Osteoblast (primary cell): ENCODE measurements at regions not wholly inside any gene's neighbourhood (a gene's known extent, or its start where the extent isn't known, plus 50 kb on each side); places are given as distances from the start of the nearest gene placed in this dataset.

Experiments used
- DNase-seq: peaks from one replicate; pipeline ENCODE4 v3.0.0; 2011; ENCODE audit warnings: low spot score, mixed read lengths; ENCODE audit not compliant: insufficient read length; ENCODE audit errors: missing footprints
- H2AFZ ChIP-seq: 2 replicates; pipeline ENCODE4 v1.6.0; 2011; ENCODE audit warnings: mild to moderate bottlenecking, low read length
- H3K27ac ChIP-seq: 2 replicates; pipeline ENCODE4 v1.5.1; 2011; ENCODE audit warnings: mild to moderate bottlenecking, low read depth, low read length, moderate library complexity
- H3K27me3 ChIP-seq: 2 replicates; pipeline ENCODE4 v1.6.0; 2012; ENCODE audit warnings: mild to moderate bottlenecking, control low read depth, inconsistent platforms, low read length, moderate library complexity; ENCODE audit not compliant: insufficient read depth
- H3K36me3 ChIP-seq: 2 replicates; pipeline ENCODE4 v1.5.1; 2011; ENCODE audit warnings: mild to moderate bottlenecking, low read length, control low read depth, moderate library complexity; ENCODE audit not compliant: insufficient read depth
- H3K4me1 ChIP-seq: 2 replicates; pipeline ENCODE4 v1.5.1; 2011; ENCODE audit warnings: mild to moderate bottlenecking, low read length, control low read depth, moderate library complexity; ENCODE audit not compliant: insufficient read depth
- H3K4me2 ChIP-seq: 2 replicates; pipeline ENCODE4 v1.6.0; 2011; ENCODE audit warnings: mild to moderate bottlenecking, low read length; ENCODE audit not compliant: insufficient read depth
- H3K4me3 ChIP-seq: fragments of 200-600 bp; sonication (generic); 3 replicates; pipeline ENCODE4 v1.5.1; 2012; ENCODE audit warnings: mild to moderate bottlenecking, low read length, inconsistent platforms; ENCODE audit not compliant: insufficient read depth
- H3K79me2 ChIP-seq: 2 replicates; pipeline ENCODE4 v1.6.0; 2012; ENCODE audit warnings: mild to moderate bottlenecking, low read length, control low read depth, inconsistent platforms; ENCODE audit not compliant: insufficient read depth
- H3K9me3 ChIP-seq: 2 replicates; pipeline ENCODE4 v1.5.1; 2011; ENCODE audit warnings: low read depth, low read length, control low read depth
- H4K20me1 ChIP-seq: 2 replicates; pipeline ENCODE4 v1.6.0; 2012; ENCODE audit warnings: mild to moderate bottlenecking, low read length, control low read depth; ENCODE audit not compliant: insufficient read depth
- CTCF ChIP-seq: IDR thresholded peaks from 2 replicates; pipeline ENCODE4 v1.5.1; 2011; ENCODE audit warnings: mild to moderate bottlenecking, low read depth, low read length, moderate library complexity; ENCODE audit errors: extremely low read depth

GRCh38 chr18:24817150-24817549 is 356.7 kb downstream of the HRH4 start:
- no peaks in the 10 kb centered on the region for H3K36me3 ChIP-seq
- H3K79me2 ChIP-seq = no peaks in the 10 kb centered on the region
- no peaks in the 10 kb centered on the region for H4K20me1 ChIP-seq
- no peak for DNase-seq
- H3K4me1 ChIP-seq = no peaks in the 10 kb centered on the region
- TF ChIP-seq CTCF = no peak
- no peak overlapping the region for H2AFZ ChIP-seq
- H3K4me2 ChIP-seq = no peak overlapping the region
- H3K27ac ChIP-seq = no peak overlapping the region
- H3K4me3 ChIP-seq = no peak overlapping the region
- no peaks in the 10 kb centered on the region for H3K27me3 ChIP-seq
- no peaks in the 10 kb centered on the region for H3K9me3 ChIP-seq

GRCh38 chr18:24817587-24818371 is 357.3 kb downstream of the HRH4 start:
- no peak overlapping the region for H3K27ac ChIP-seq
- H3K9me3 ChIP-seq = no peaks in the 10 kb centered on the region
- no peak overlapping the region for H2AFZ ChIP-seq
- no peaks in the 10 kb centered on the region for H3K79me2 ChIP-seq
- no peaks in the 10 kb centered on the region for H3K36me3 ChIP-seq
- H3K27me3 ChIP-seq = no peaks in the 10 kb centered on the region
- no peaks in the 10 kb centered on the region for H3K4me1 ChIP-seq
- no peaks in the 10 kb centered on the region for H4K20me1 ChIP-seq
- H3K4me3 ChIP-seq = no peak overlapping the region
- DNase-seq = no peak
- H3K4me2 ChIP-seq = no peak overlapping the region
- TF ChIP-seq CTCF = no peak

- DNase-seq = no peak
- TF ChIP-seq CTCF = no peak
- Histone ChIP-seq H3K4me3 (no peak overlapping the region), H3K27ac (no peak overlapping the region), H3K27me3 (no peaks in the 10 kb centered on the region), H3K4me2 (no peak overlapping the region), H3K4me1 (no peaks in the 10 kb centered on the region), H3K79me2 (no peaks in the 10 kb centered on the region), H3K9me3 (no peaks in the 10 kb centered on the region), H3K36me3 (no peaks in the 10 kb centered on the region), H4K20me1 (no peaks in the 10 kb centered on the region), H2AFZ (no peak overlapping the region)
These were observed 358.0 kb downstream of the HRH4 start for GRCh38 chr18:24818441-24818840.

- H3K4me2 ChIP-seq = no peak overlapping the region
- no peak overlapping the region for H3K4me3 ChIP-seq
- H2AFZ ChIP-seq = no peak overlapping the region
- no peaks in the 10 kb centered on the region for H3K36me3 ChIP-seq
- no peaks in the 10 kb centered on the region for H3K27me3 ChIP-seq
- no peak for TF ChIP-seq CTCF
- no peaks in the 10 kb centered on the region for H3K9me3 ChIP-seq
- no peaks in the 10 kb centered on the region for H3K79me2 ChIP-seq
- no peaks in the 10 kb centered on the region for H4K20me1 ChIP-seq
- no peaks in the 10 kb centered on the region for H3K4me1 ChIP-seq
- no peak overlapping the region for H3K27ac ChIP-seq
- DNase-seq = no peak
These were observed 358.9 kb downstream of the HRH4 start for GRCh38 chr18:24819141-24819890.
